PC-3 (cell line): ENCODE measurements at regions not wholly inside any gene's neighbourhood (a gene's known extent, or its start where the extent isn't known, plus 50 kb on each side); places are given as distances from the start of the nearest gene placed in this dataset.
A peak's percentile ranks its signal among the peaks of the same experiment; 100 is the strongest.

ENCODE experiments used
- ATAC-seq: fragments of 200-7000 bp; cut with Tn5 transposase; 2 replicates; pipeline ENCODE4 v1.9.1; 2020; ENCODE audit warnings: mild to moderate bottlenecking, moderate library complexity
- BruUV-seq: library from RNA; stranded (reverse); fragments of 400-500 nt; replicated peaks from 2 replicates; lab custom pipeline; 2021; lab: Mats Ljungman, UMichigan
- CTCF ChIA-PET: fragments of 300-600 bp; sonication (Branson Sonifier 250); formaldehyde crosslinking; loops from one replicate; lab custom pipeline; 2022; ENCODE audit warnings: antibody characterized with exemption; lab: Charles Lee
- POLR2A ChIA-PET: fragments of 300-600 bp; sonication (Branson Sonifier 250); formaldehyde crosslinking; loops from one replicate; lab custom pipeline; 2022; ENCODE audit warnings: antibody characterized with exemption; ENCODE audit not compliant: unreplicated experiment; lab: Charles Lee
- DNase-seq: peaks from one replicate; pipeline ENCODE4 v3.0.0-alpha.2; 2015
- H2AFZ ChIP-seq: fragments of 300-600 bp; sonication (generic); 2 replicates; pipeline ENCODE4 v1.6.0; 2016; ENCODE audit warnings: antibody characterized with exemption, low read length
- H3F3A ChIP-seq: fragments of 300-600 bp; sonication (generic); one replicate; pipeline ENCODE4 v1.6.0; 2017; ENCODE audit warnings: antibody characterized with exemption, low read length, control low read depth, mild to moderate bottlenecking; ENCODE audit not compliant: unreplicated experiment
- H3K27ac ChIP-seq: fragments of 300-600 bp; sonication (generic); 2 replicates; pipeline ENCODE4 v1.5.1; 2016; ENCODE audit warnings: mild to moderate bottlenecking, low read length
- H3K27me3 ChIP-seq: fragments of 300-600 bp; sonication (generic); 2 replicates; pipeline ENCODE4 v1.6.1; 2016; ENCODE audit warnings: low read length, mixed read lengths
- H3K36me3 ChIP-seq: fragments of 300-600 bp; sonication (generic); 2 replicates; pipeline ENCODE4 v1.6.1; 2016; ENCODE audit warnings: low read depth, mixed run types, low read length, mixed read lengths
- H3K4me1 ChIP-seq: fragments of 300-600 bp; sonication (generic); 2 replicates; pipeline ENCODE4 v1.5.1; 2016; ENCODE audit warnings: low read length; ENCODE audit not compliant: insufficient read depth
- H3K4me2 ChIP-seq: fragments of 300-600 bp; sonication (generic); 2 replicates; pipeline ENCODE4 v1.6.0; 2016; ENCODE audit warnings: low read length
- H3K4me3 ChIP-seq: fragments of 300-600 bp; sonication (generic); 2 replicates; pipeline ENCODE4 v1.5.1; 2016; ENCODE audit warnings: mild to moderate bottlenecking, low read length, mixed read lengths
- H3K79me2 ChIP-seq: fragments of 300-600 bp; sonication (generic); 2 replicates; pipeline ENCODE4 v1.6.1; 2017; ENCODE audit warnings: low read length, mixed read lengths
- H3K9ac ChIP-seq: fragments of 300-600 bp; sonication (generic); 2 replicates; pipeline ENCODE4 v1.6.0; 2016; ENCODE audit warnings: mild to moderate bottlenecking, low read length
- H3K9me2 ChIP-seq: fragments of 300-600 bp; sonication (generic); replicated peaks from 2 replicates; pipeline ENCODE4 v1.6.1; 2016; ENCODE audit warnings: mixed run types, low read length, mixed read lengths
- H3K9me3 ChIP-seq: fragments of 300-600 bp; sonication (generic); 2 replicates; pipeline ENCODE4 v1.6.1; 2016; ENCODE audit warnings: low read length, mixed read lengths
- H4K20me1 ChIP-seq: fragments of 300-600 bp; sonication (generic); 2 replicates; pipeline ENCODE4 v1.6.1; 2016; ENCODE audit warnings: low read length, mixed read lengths
- EZH2 ChIP-seq: fragments of 300-600 bp; sonication (generic); IDR thresholded peaks from one replicate; pipeline ENCODE4 v1.6.1; 2017; ENCODE audit warnings: antibody characterized with exemption, mild to moderate bottlenecking, low read length; ENCODE audit not compliant: unreplicated experiment
- EZH2phosphoT487 ChIP-seq: fragments of 300-600 bp; sonication (generic); IDR thresholded peaks from 2 replicates; pipeline ENCODE4 v1.6.1; 2018; ENCODE audit warnings: mild to moderate bottlenecking, antibody characterized with exemption, low read length, borderline replicate concordance
- intact Hi-C: fragments of 100-400 bp; cut with micrococcal nuclease; formaldehyde crosslinking; loops from 2 replicates; pipeline ENCODE4 v1.9.0; 2023
- TF ChIP-seq, protein P1 (sequence below): fragments of 300-600 bp; sonication (generic); conservative IDR thresholded peaks from 2 replicates; pipeline ENCODE4 v1.5.1; 2017; ENCODE audit warnings: antibody characterized with exemption, low read depth, mild to moderate bottlenecking, low read length

DNA sequence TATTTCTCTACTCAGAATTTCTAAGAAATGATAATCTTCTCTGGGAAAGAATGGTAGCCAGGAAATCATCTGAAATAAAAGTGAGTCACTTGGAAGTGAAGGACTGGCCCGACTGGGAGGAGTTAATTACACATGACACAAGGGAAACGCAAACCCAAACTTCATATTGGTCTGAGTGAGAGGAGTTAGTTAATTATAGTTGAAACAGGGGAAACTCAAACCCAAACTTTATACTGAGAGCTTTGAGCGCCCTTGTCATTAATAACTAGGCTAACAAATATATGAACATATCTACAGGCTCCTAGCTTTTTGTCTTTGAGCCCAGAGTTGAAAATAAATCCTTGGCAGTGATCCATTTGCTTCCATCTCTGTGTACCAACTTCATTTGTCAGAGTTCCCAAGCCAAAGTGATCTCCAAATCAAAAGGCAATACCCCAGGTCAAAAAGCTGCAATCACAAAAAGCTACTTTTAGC is 187.8 kb upstream of the COL3A1 start:
- no TSS peak for BruUV-seq

DNA sequence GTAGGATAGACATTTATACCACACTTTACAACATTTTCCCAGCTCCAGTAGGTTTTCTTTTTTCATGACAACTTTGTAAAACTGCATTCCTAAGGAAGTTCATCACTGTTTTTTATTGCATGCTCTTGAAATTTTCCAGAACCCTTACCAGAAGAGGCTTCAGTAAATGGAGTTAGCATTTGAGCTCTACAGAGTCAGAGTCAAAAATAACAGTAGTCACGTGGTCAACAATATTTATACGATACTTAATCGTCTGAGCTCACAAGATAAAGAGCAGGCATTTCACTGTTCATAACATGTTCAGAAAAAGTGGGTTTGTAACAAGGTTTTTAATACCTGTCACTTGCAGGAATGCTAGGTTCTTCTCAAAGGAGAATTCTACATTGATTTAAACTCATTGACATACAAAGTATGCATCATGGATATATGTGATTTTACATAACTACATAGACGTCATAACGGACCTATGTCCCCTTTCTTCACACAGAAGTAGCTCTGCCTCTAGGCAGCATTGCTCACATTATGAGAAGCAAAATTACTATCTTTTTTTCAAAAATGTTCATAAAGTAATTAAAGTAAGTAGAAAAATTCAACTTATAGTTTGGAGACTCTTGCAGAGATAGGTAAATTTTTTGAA is 187.0 kb upstream of the COL3A1 start:
- Histone ChIP-seq H3K27ac (peak overlapping the region; percentile 51), H2AFZ (peak overlapping the region; percentile 33; the same call in 1 of the 2 replicates), H3F3A (no peaks in the 10 kb centered on the region), H3K27me3 (no peaks in the 10 kb centered on the region), H3K9ac (no peak overlapping the region), H4K20me1 (no peaks in the 10 kb centered on the region), H3K9me3 (no peaks in the 10 kb centered on the region), H3K9me2 (no peaks in the 10 kb centered on the region), H3K36me3 (no peaks in the 10 kb centered on the region), H3K4me1 (peaks cover 41% of the 10 kb centered on the region), H3K4me3 (no peak overlapping the region), H3K4me2 (peak overlapping the region; percentile 34), H3K79me2 (no peaks in the 10 kb centered on the region)
- intact Hi-C loops = loop anchor here (10.0 kb wide), 1 partner anchor 242 kb away; no protein-coding TSS in a partner anchor
- DNase-seq (peak; percentile 53), ATAC-seq (0 out of 2 replicates have a peak, but pooled peaks have one; percentile 36)
- CTCF ChIA-PET = interaction anchor here (0.7 kb wide), 1 partner anchor 197 kb away, joined by 3 read pairs; no protein-coding TSS in a partner anchor
- POLR2A ChIA-PET = no interaction called here
- TF ChIP-seq, protein P1, sequence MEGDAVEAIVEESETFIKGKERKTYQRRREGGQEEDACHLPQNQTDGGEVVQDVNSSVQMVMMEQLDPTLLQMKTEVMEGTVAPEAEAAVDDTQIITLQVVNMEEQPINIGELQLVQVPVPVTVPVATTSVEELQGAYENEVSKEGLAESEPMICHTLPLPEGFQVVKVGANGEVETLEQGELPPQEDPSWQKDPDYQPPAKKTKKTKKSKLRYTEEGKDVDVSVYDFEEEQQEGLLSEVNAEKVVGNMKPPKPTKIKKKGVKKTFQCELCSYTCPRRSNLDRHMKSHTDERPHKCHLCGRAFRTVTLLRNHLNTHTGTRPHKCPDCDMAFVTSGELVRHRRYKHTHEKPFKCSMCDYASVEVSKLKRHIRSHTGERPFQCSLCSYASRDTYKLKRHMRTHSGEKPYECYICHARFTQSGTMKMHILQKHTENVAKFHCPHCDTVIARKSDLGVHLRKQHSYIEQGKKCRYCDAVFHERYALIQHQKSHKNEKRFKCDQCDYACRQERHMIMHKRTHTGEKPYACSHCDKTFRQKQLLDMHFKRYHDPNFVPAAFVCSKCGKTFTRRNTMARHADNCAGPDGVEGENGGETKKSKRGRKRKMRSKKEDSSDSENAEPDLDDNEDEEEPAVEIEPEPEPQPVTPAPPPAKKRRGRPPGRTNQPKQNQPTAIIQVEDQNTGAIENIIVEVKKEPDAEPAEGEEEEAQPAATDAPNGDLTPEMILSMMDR = no peak
- TF ChIP-seq EZH2 = no peak
- no peak for TF ChIP-seq EZH2phosphoT487
- BruUV-seq = no TSS peak

More for the DNA sequence above, 187.8 kb upstream of the COL3A1 start:
- Histone ChIP-seq H3K4me2 (peak overlapping the region; percentile 34), H3K9me2 (no peaks in the 10 kb centered on the region), H3K4me1 (peaks cover 41% of the 10 kb centered on the region), H3K27ac (peak overlapping the region; percentile 51), H3K9me3 (no peaks in the 10 kb centered on the region), H3K36me3 (no peaks in the 10 kb centered on the region), H3K4me3 (no peak overlapping the region), H2AFZ (peak overlapping the region; percentile 33; the same call in 1 of the 2 replicates), H3K9ac (no peak overlapping the region; the same call in 1 of the 2 replicates), H3K79me2 (no peaks in the 10 kb centered on the region), H3K27me3 (no peaks in the 10 kb centered on the region), H3F3A (no peaks in the 10 kb centered on the region), H4K20me1 (no peaks in the 10 kb centered on the region)
- ChIA-PET CTCF (interaction anchor here (0.7 kb wide), 1 partner anchor 198 kb away, joined by 3 read pairs; no protein-coding TSS in a partner anchor), POLR2A (no interaction called here)
- TF ChIP-seq, protein P1 = no peak
- TF ChIP-seq EZH2phosphoT487 (no peak), EZH2 (no peak)
- intact Hi-C loops = loop anchor here (10.0 kb wide), 1 partner anchor 242 kb away; no protein-coding TSS in a partner anchor
- DNase-seq = peak; percentile 51
- peak; percentile 40; the same call in 1 of the 2 replicates for ATAC-seq
